Fibroblast of peridontal ligament (primary cell): ENCODE measurements at regions not wholly inside any gene's neighbourhood (a gene's known extent, or its start where the extent isn't known, plus 50 kb on each side); places are given as distances from the start of the nearest gene placed in this dataset.
A peak's percentile ranks its signal among the peaks of the same experiment; 100 is the strongest.

Experiments
- DNase-seq: peaks from one replicate; pipeline ENCODE4 v3.0.0-alpha.2; 2010; ENCODE audit errors: extremely low read depth

GRCh38 chr20:50312682-50313521, 122.3 kb downstream of the CEBPB start:
- DNase-seq, result peak; percentile 89

- no peak for DNase-seq
Observed at GRCh38 chr20:50313522-50313820, 122.8 kb downstream of the CEBPB start.

GRCh38 chr20:50313827-50314677, 123.4 kb downstream of the CEBPB start:
- no peak for DNase-seq

GRCh38 chr20:50314678-50315335, 124.2 kb downstream of the CEBPB start:
- no peak for DNase-seq

- DNase-seq, result no peak
Observed at GRCh38 chr20:50315586-50316551, 125.2 kb downstream of the CEBPB start.

GRCh38 chr20:50317116-50317515, 126.5 kb downstream of the CEBPB start:
- DNase-seq, result no peak

- DNase-seq, result no peak
Observed at GRCh38 chr20:50317609-50318008, 127.0 kb downstream of the CEBPB start.

GRCh38 chr20:50318710-50319109, 128.1 kb downstream of the CEBPB start:
- DNase-seq, result no peak

GRCh38 chr20:50320005-50320900, 129.6 kb downstream of the CEBPB start:
- no peak for DNase-seq

- peak; percentile 83 for DNase-seq
Observed at GRCh38 chr20:50320901-50321796, 130.5 kb downstream of the CEBPB start.

- no peak for DNase-seq
Observed at GRCh38 chr20:50321797-50322480, 131.3 kb downstream of the CEBPB start.

- no peak for DNase-seq
Observed at GRCh38 chr20:50322703-50323131, 132.1 kb downstream of the CEBPB start.

- no peak for DNase-seq
Observed at GRCh38 chr20:50323209-50323608, 132.6 kb downstream of the CEBPB start.

- no peak for DNase-seq
Observed at GRCh38 chr20:50323777-50324775, 133.4 kb downstream of the CEBPB start.

- no peak for DNase-seq
Observed at GRCh38 chr20:50325215-50325614, 134.6 kb downstream of the CEBPB start.

GRCh38 chr20:50325651-50326050, 135.0 kb downstream of the CEBPB start:
- DNase-seq, result no peak

- no peak for DNase-seq
Observed at GRCh38 chr20:50327666-50328065, 137.0 kb downstream of the CEBPB start.
